IPS-NIHi7 (cell line): ENCODE measurements at regions not wholly inside any gene's neighbourhood (a gene's known extent, or its start where the extent isn't known, plus 50 kb on each side); places are given as distances from the start of the nearest gene placed in this dataset.

Experiments
- DNase-seq: peaks from one replicate; pipeline ENCODE4 v3.0.0; 2012; ENCODE audit warnings: mixed read lengths; ENCODE audit errors: extremely low spot score

GRCh38 chr3:189500798-189501495 lies 130.2 kb upstream of the TP63 start:
- no peak for DNase-seq

GRCh38 chr3:189502256-189502655 lies 128.9 kb upstream of the TP63 start:
- DNase-seq = no peak

DNA sequence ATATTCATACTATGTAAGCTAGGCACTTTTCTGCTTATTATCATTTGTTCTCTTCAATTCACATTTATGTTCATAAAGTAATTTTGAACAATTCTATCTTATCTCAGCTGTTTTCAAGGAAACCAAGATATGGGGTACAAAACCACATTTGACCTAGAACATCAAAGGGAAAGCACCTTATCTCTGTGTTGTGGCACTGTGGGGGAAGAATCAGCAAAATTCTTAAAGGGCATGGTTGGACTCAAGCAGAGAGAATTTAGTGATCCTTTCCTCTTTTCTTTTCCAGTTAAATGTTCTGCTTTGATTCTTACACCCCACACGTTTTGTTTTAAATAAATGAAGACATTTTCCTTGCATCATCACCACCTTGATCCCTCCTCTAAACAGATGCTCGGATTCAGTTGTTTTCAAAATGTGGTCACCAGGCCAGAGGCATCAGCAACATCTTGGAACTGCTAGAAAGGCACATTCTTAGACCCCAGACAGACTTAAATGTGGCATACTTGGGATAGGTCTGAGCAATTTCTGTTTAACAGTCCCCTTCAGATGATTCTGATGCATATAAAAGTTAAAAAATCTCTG lies 128.4 kb upstream of the TP63 start:
- DNase-seq = no peak

DNA sequence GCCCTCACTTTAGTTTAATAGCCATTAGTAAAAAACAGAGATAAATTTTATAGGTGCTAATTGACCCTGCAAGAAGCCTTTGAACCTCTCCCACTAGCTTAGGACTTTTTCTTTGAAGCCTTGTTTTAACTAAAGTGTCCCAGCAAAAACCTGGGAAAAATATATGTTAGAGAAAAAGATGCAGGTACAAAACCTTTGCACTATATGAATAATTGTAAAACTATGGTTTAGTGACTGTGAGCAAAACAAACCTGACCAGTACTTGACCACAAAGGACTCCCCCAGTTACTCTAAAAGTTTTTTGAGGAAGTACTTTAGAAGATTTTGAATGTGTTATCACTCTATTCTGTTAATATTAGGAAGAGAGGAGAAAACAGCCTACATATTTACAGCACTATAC lies 123.3 kb upstream of the TP63 start:
- DNase-seq = no peak

DNA sequence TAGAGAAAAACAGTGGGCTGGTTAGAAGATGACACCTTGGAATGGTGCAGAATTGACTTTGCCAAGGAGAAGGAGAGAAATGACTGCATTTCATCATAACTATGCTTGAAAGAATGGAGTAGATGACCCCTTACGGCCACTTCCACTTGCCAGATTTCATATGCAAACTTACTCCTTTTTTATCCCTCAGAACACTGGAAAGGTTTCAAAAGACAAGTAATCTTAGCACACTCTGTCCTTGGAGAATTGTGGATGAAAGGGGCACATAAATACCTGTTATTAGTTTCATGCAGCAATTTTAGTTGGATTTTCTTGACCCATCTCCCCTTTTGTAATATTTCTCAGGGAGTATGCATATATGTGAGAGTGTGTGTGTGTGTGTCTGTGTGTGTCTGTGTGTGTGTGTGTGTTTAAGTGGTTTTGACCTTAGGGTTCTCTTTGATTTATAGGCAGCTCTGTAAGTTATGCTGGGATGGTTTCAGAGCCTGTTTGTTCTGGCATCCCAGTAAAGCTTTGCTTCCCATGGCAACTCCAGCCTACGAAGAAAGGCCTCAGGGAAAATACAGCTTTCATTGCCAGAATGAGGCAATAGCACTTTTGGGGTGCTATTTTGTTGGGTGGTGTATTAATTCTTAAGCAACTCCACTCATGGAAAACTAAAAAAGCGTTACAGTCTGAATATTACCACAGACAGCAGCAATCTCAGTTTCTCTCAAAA lies 122.2 kb upstream of the TP63 start:
- no peak for DNase-seq

GRCh38 chr3:189512039-189512438 lies 119.2 kb upstream of the TP63 start:
- no peak for DNase-seq

DNA sequence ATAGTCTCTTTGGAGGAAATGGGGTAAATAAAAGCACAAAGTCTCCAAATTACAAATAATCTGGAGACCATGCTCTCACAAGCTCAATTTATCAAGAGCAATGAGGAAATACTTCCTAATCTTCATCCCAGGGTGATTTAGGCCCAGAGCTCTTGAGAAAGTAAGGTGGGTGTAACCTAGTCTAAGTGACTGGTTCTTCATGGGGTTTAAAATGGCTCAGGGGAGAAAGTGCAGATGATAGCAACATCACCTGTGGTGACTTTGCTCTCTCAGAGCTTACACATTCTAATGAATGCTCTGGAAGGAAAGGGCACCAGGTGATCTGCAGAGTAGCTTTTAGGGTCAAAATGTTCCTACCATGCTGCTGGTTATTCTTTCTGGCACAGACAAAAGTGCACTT lies 118.4 kb upstream of the TP63 start:
- DNase-seq = no peak

DNA sequence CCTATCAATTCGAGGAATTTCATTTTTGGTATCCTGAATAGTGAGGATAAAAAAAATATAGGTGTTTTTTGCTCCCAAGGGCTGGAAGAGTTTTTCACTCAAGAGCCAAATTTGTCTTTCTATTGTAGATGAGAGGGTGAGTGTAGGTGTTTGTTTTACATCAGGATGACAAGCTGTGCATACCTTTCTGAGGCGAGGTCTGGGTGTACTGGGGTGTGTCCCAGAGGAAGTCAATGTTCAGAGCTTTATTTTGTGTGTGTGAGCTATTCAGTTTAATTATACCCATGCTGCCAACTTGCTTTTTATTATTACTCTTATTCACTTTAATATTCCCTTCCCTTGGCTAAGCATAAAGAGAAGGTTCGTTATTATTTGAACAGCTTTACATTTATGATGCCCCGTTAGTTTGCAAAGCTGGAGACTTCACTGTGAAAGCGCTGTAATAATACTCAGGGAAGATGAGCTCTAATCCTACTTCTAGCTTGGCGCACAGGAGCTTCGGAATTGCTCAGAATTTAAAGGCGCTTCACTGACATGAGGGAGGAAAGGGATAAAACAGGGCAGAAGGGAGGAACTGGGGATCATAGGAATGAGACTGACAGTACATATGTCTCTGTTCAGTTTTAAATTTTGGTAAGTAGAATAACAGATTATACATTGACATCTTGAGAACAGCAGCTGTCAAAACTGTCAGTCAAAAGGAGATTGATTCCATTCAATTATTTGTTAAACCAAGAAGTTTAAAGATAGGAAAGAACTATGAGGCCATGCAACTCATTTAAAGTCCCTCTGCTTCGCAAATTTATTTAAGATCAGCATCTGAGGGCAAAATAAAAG lies 117.7 kb upstream of the TP63 start:
- no peak for DNase-seq

DNA sequence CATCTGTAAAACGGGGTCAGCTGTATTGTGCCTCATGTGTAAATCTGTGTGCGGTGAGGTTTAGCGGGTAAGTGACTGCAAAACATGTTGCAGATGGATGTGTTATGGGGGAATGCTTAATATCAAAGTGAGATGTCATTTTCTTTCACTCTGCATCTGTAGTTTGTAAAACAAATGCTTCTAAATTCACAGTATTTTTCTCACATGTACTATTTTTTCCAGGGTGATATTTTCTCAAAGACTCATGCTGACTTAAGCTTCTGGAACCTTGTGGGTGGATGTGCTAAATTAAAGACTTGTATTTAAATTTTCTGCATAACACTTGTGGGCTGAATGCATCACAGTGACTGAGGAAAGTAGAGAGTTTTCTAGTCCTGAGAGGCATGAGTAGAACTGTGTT lies 115.2 kb upstream of the TP63 start:
- no peak for DNase-seq

GRCh38 chr3:189517981-189518380 lies 113.2 kb upstream of the TP63 start:
- peak; percentile 12 for DNase-seq

DNA sequence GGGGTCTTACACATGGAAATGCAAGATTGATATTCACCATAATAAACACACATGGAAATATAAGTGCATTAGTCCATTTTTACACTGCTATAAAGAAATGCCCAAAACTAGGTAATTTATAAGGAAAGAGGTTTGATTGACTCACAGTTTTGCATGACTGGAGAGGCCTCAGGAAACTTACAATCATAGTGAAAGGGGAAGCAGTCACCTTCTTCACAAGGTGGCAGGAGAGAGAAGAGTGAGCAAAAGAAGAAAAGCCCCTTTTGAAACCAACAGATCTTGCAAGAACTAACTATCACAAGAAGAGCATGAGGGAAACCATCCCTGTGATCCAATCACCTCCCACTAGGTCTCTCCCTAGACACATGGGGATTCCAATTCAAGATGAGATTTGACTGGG lies 111.7 kb upstream of the TP63 start:
- DNase-seq = no peak

DNA sequence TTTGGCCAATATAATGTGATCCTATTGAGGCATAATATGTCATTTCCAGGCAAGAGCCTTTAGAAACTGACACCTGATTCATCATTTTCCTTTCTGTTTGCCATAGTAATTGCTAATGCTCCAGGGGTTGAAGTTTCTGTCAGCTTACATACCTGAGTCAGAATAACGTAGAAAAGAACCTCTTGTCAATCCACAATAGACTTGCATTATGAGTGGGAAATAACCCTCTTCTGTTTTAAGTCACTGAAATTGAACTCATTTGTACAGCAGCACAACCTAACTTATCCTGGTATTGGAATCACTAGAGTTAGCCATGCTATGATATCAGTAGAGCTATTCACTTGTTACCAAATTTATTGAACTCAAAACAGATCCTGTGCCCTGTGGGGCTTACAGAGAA lies 101.7 kb upstream of the TP63 start:
- DNase-seq = no peak

DNA sequence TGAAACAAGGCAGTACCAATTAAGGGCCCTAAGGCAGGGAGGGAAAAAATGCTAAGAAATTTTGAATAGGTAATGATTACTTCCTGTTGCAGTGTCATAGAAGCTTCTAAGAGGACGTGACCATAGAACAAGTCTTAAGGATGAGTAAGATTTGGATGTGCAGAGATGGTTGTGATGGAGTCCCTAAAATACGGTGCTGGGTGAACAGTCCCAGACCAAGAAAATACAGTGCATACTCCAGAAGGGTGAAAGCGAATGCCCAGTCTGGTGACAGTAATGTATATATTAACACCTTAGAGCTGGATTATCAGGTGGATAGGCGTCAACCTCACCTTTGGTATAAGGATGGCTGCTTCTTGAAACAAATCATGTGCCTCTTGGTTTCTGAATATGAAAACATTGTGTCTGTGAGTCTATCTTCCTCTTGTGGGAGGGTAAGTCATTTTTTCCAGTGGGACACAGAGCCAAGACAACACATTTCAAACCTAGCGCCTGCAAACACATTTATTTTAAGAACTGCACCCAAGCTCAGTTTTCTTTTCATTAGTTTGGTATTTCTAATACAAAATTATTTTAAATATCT lies 101.2 kb upstream of the TP63 start:
- DNase-seq = no peak

GRCh38 chr3:189530822-189531221 lies 100.4 kb upstream of the TP63 start:
- no peak for DNase-seq

GRCh38 chr3:189531271-189531670 lies 99.9 kb upstream of the TP63 start:
- DNase-seq = no peak

GRCh38 chr3:189534531-189534930 lies 96.7 kb upstream of the TP63 start:
- no peak for DNase-seq

DNA sequence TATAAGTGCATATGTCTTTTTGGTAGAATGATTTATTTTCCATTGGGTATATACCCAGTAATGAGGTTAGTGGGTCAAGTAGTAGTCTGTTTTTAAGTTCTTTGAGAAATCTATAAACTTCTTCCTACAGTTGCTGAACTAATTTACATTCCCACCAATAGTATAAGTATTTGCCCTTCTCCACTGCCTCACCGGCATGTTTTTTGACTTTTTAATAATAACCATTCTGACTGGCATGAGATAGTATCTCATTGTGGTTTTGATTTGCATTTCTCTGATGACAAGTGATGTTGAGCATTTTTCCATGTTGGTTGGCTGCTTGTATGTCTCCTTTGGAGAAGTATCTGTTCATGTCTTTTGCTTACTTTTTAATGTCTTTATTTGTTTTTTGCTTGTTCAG lies 94.1 kb upstream of the TP63 start:
- DNase-seq = no peak

GRCh38 chr3:189547448-189547847 lies 83.7 kb upstream of the TP63 start:
- no peak for DNase-seq

DNA sequence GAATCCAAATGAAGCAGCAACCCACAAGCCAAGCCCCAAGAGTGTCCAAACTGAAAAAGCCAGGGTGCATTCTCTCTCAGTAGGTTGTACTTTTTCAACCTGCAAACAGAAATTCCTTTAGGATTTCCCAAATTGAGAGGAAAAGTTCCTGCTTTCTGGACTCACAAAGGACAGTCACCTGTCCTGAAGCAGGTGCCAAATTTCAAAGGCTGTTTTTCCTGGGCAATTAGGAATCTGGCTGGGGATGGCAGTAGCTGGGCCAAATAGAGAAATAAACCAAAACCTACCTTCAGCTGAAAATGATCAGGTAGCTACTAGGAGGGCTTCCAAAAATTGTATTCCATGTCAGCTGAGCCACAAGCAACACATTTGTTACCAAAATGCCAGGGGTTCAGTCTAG lies 83.1 kb upstream of the TP63 start:
- DNase-seq = no peak

DNA sequence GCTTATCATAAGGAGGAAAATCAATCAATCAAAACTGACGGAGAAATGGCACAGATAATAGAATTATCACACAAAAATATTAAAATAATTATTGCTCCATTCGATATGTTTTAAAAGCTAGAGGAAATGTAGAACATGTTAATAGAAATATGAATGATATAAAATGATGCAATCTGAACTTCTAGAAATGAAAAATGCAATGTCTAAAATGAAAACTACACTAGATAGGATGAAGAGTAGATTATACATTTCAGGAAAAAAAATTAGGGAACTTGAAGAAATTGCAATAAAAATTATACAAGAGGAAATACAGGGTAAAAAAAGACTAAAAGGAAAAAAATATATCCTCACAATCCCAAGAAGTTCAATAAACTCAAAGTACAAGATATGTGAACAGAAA lies 80.2 kb upstream of the TP63 start:
- DNase-seq = no peak

GRCh38 chr3:189554868-189555557 lies 76.2 kb upstream of the TP63 start:
- no peak for DNase-seq

DNA sequence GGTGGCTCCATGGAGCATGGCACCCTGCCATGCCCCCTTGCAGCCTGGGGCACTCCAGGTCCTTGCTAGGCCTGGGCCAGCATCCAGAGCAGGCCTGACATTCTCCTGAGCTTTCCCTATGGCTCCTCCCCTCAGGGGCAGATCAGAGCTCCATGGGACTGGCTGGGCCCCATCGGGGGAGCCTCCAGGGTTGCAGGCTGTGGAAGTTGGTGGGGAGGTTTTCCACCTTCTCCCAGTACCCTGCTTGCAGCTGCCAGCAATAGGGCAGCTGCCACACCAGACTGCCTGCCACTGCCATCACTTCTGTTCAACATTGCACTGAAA lies 75.7 kb upstream of the TP63 start:
- DNase-seq = no peak
